HEK293 (cell line): ENCODE measurements at regions not wholly inside any gene's neighbourhood (a gene's known extent, or its start where the extent isn't known, plus 50 kb on each side); places are given as distances from the start of the nearest gene placed in this dataset.

Source experiments
- BCL11B ChIP-seq: fragments of 450-650 bp; formaldehyde crosslinking; IDR thresholded peaks from 2 replicates; pipeline ENCODE4 v1.5.1; 2016; ENCODE audit warnings: low read depth, missing biosample characterization, missing genetic modification characterization
- KLF1 ChIP-seq: fragments of 450-650 bp; formaldehyde crosslinking; IDR thresholded peaks from 2 replicates; pipeline ENCODE4 v1.5.1; 2016; ENCODE audit warnings: missing biosample characterization, missing genetic modification characterization
- YY1 ChIP-seq: fragments of 450-650 bp; formaldehyde crosslinking; IDR thresholded peaks from 2 replicates; pipeline ENCODE4 v1.5.1; 2018; ENCODE audit warnings: missing biosample characterization, missing genetic modification characterization
- ZNF10 ChIP-seq: fragments of 450-650 bp; formaldehyde crosslinking; IDR thresholded peaks from 2 replicates; pipeline ENCODE4 v1.5.1; 2017; ENCODE audit warnings: missing biosample characterization, missing genetic modification characterization
- ZSCAN30 ChIP-seq: fragments of 450-650 bp; IDR thresholded peaks from 2 replicates; pipeline ENCODE4 v1.5.1; 2018; ENCODE audit warnings: missing biosample characterization, mild to moderate bottlenecking, missing genetic modification characterization, moderate library complexity
- TF ChIP-seq, protein P1 (sequence below): fragments of 450-650 bp; formaldehyde crosslinking; IDR thresholded peaks from 2 replicates; pipeline ENCODE4 v1.5.1; 2016; ENCODE audit warnings: missing biosample characterization, missing genetic modification characterization

DNA sequence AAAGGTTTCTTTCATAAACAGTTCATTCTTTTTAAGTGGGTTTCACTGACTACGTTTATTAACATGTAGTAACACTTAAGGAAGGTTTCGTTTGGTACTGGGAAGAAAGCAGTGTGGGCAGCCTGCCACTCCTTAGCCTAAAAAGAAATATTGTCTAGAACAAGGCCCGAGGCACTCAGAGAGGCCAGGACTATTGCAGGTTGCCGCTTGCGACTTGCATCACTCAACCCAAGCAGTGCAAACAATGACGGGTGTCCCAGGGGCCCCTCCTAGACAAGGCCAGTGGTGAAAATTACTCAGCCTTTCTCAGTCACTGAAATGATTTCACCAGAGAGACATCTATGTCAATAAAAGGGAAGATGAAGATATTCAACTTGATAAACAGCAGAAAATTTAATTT, 243.9 kb downstream of the SNX13 start:
- TF ChIP-seq ZSCAN30 (tag by site-specific recombination) (no peak), KLF1 (no peak), ZNF10 (tag by site-specific recombination) (no peak), BCL11B (tag by site-specific recombination) (no peak), YY1 (tag by site-specific recombination) (no peak)
- TF ChIP-seq, protein P1, sequence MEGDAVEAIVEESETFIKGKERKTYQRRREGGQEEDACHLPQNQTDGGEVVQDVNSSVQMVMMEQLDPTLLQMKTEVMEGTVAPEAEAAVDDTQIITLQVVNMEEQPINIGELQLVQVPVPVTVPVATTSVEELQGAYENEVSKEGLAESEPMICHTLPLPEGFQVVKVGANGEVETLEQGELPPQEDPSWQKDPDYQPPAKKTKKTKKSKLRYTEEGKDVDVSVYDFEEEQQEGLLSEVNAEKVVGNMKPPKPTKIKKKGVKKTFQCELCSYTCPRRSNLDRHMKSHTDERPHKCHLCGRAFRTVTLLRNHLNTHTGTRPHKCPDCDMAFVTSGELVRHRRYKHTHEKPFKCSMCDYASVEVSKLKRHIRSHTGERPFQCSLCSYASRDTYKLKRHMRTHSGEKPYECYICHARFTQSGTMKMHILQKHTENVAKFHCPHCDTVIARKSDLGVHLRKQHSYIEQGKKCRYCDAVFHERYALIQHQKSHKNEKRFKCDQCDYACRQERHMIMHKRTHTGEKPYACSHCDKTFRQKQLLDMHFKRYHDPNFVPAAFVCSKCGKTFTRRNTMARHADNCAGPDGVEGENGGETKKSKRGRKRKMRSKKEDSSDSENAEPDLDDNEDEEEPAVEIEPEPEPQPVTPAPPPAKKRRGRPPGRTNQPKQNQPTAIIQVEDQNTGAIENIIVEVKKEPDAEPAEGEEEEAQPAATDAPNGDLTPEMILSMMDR = no peak
